ENCODE measurements at regions not wholly inside any gene's neighbourhood (a gene's known extent, or its start where the extent isn't known, plus 50 kb on each side); places are given as distances from the start of the nearest gene placed in this dataset.

- no peak for TF ChIP-seq POLR2A (IDR thresholded peaks at IDR 0.05)
- TF ChIP-seq, protein P1, sequence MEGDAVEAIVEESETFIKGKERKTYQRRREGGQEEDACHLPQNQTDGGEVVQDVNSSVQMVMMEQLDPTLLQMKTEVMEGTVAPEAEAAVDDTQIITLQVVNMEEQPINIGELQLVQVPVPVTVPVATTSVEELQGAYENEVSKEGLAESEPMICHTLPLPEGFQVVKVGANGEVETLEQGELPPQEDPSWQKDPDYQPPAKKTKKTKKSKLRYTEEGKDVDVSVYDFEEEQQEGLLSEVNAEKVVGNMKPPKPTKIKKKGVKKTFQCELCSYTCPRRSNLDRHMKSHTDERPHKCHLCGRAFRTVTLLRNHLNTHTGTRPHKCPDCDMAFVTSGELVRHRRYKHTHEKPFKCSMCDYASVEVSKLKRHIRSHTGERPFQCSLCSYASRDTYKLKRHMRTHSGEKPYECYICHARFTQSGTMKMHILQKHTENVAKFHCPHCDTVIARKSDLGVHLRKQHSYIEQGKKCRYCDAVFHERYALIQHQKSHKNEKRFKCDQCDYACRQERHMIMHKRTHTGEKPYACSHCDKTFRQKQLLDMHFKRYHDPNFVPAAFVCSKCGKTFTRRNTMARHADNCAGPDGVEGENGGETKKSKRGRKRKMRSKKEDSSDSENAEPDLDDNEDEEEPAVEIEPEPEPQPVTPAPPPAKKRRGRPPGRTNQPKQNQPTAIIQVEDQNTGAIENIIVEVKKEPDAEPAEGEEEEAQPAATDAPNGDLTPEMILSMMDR (IDR thresholded peaks at IDR 0.05) = no peak
- TF ChIP-seq EP300 (IDR thresholded peaks at IDR 0.05) = no peak
Observed at GRCh38 chrX:143429131-143429530, 88.1 kb downstream of the SPANXN3 start.
